WTC11 (cell line): ENCODE measurements at regions not wholly inside any gene's neighbourhood (a gene's known extent, or its start where the extent isn't known, plus 50 kb on each side); places are given as distances from the start of the nearest gene placed in this dataset.

Source experiments
- CTCF ChIP-seq: fragments of 200-600 bp; IDR thresholded peaks from 2 replicates; pipeline ENCODE4 v1.8.0; 2022; ENCODE audit warnings: antibody characterized with exemption
- ESRRA ChIP-seq: sonication (generic); formaldehyde crosslinking; IDR thresholded peaks from 2 replicates; pipeline ENCODE4 v1.8.1; 2022; ENCODE audit warnings: mild to moderate bottlenecking, missing genetic modification reagents, borderline replicate concordance
- ETV6 ChIP-seq: sonication (generic); formaldehyde crosslinking; IDR thresholded peaks from 2 replicates; pipeline ENCODE4 v1.8.1; 2022; ENCODE audit warnings: mild to moderate bottlenecking, missing genetic modification reagents

- TF ChIP-seq ETV6 (CRISPR knock-in tag): no peak
- TF ChIP-seq CTCF: no peak
- TF ChIP-seq ESRRA: no peak
These were observed 62.4 kb upstream of the NANOS1 start for GRCh38 chr10:118967160-118967559.
